HCT116 (cell line): ENCODE measurements at regions not wholly inside any gene's neighbourhood (a gene's known extent, or its start where the extent isn't known, plus 50 kb on each side); places are given as distances from the start of the nearest gene placed in this dataset.

Experiments
- ATAC-seq: fragments of 200-7000 bp; cut with Tn5 transposase; 2 replicates; pipeline ENCODE4 v1.9.1; 2020; ENCODE audit warnings: mild to moderate bottlenecking, moderate library complexity
- BruUV-seq: library from RNA; stranded (reverse); fragments of 400-500 nt; replicated peaks from 2 replicates; lab custom pipeline; 2021; lab: Mats Ljungman, UMichigan
- CTCF ChIA-PET: fragments of 300-600 bp; sonication (Branson Sonifier 250); formaldehyde crosslinking; loops from one replicate; lab custom pipeline; 2021; ENCODE audit warnings: antibody characterized with exemption; lab: Charles Lee
- POLR2A ChIA-PET: fragments of 300-600, 350-600 bp; sonication (Branson Sonifier 250); formaldehyde crosslinking; loops from one replicate; lab custom pipeline; 2021; ENCODE audit warnings: antibody characterized with exemption; lab: Charles Lee
- RAD21 ChIA-PET, 2 experiments: fragments of 300-600 bp; sonication (Branson Sonifier 250); formaldehyde crosslinking; loops; one replicate each; lab custom pipeline; 2023; ENCODE audit warnings: low total read pairs in 2 of 2; ENCODE audit not compliant: uncharacterized antibody in 2 of 2, unreplicated experiment in 2 of 2, low non-redundant PET in 1 of 2; lab: Charles Lee
- DNase-seq: peaks from one replicate; pipeline ENCODE4 v3.0.0-alpha.2; 2010; ENCODE audit warnings: low read depth, low spot score
- H2AFZ ChIP-seq: fragments of 200-600 bp; shearing (Covaris generic), sonication (generic); 2 replicates; pipeline ENCODE4 v1.6.1; 2017; ENCODE audit warnings: low read depth, mixed run types, mixed read lengths, antibody characterized with exemption, low read length; ENCODE audit not compliant: poor library complexity, severe bottlenecking
- H3K27ac ChIP-seq: 2 replicates; pipeline ENCODE4 v1.5.1; 2012; ENCODE audit warnings: low read depth, low read length
- H3K27me3 ChIP-seq: fragments of 200-600 bp; sonication (generic); 2 replicates; pipeline ENCODE4 v1.6.1; 2016; ENCODE audit warnings: mixed run types, low read length, mixed read lengths; ENCODE audit not compliant: insufficient read depth
- H3K36me3 ChIP-seq, 2 experiments: fragments of 200-500 bp in 1 of 2; fragments of 200-600 bp in 1 of 2; sonication (Bioruptor generic) in 1 of 2; sonication (generic) in 1 of 2; 2 replicates each; pipeline versions ENCODE4 v1.5.1 to v1.6.1; 2014 to 2016; ENCODE audit warnings: low read length in 2 of 2, inconsistent platforms in 1 of 2, mixed read lengths in 1 of 2, mixed run types in 1 of 2; ENCODE audit not compliant: insufficient read depth in 2 of 2, control insufficient read depth in 1 of 2
- H3K4me1 ChIP-seq, 2 experiments: fragments of 200-600 bp in 1 of 2; sonication (generic) in 1 of 2; 2 replicates each; pipeline versions ENCODE4 v1.5.1 to v1.6.1; 2012 to 2017; ENCODE audit warnings: low read length in 2 of 2, inconsistent platforms in 1 of 2, mild to moderate bottlenecking in 1 of 2, mixed read lengths in 1 of 2, mixed run types in 1 of 2, moderate library complexity in 1 of 2; ENCODE audit not compliant: insufficient read depth in 2 of 2, control insufficient read depth in 1 of 2
- H3K4me2 ChIP-seq: fragments of 200-600 bp; sonication (generic); 2 replicates; pipeline ENCODE4 v1.6.1; 2017; ENCODE audit warnings: mixed run types, low read length, mixed read lengths
- H3K4me3 ChIP-seq, 2 experiments: fragments of 200-600 bp in 1 of 2; sonication (generic) in 1 of 2; replicated peaks in 1 of 2; 2 replicates each; pipeline ENCODE4 v1.5.1; 2011 to 2016; ENCODE audit warnings: low read length in 2 of 2, control low read depth in 1 of 2, low read depth in 1 of 2, mild to moderate bottlenecking in 1 of 2, mixed read lengths in 1 of 2, mixed run types in 1 of 2
- H3K79me2 ChIP-seq: fragments of 200-600 bp; sonication (generic); 2 replicates; pipeline ENCODE4 v1.6.1; 2017; ENCODE audit warnings: mild to moderate bottlenecking, mixed run types, low read length, moderate library complexity, mixed read lengths; ENCODE audit not compliant: insufficient read depth
- H3K9ac ChIP-seq: fragments of 200-600 bp; sonication (generic); 2 replicates; pipeline ENCODE4 v1.6.1; 2016; ENCODE audit warnings: low read length, mixed read lengths
- H3K9me2 ChIP-seq: fragments of 200-600 bp; sonication (generic), shearing (Covaris generic); 2 replicates; pipeline ENCODE4 v1.6.1; 2017; ENCODE audit warnings: mixed run types, mild to moderate bottlenecking, moderate library complexity; ENCODE audit not compliant: insufficient read depth
- H3K9me3 ChIP-seq, 2 experiments: fragments of 200-500 bp in 1 of 2; fragments of 200-600 bp in 1 of 2; sonication (Bioruptor generic) in 1 of 2; sonication (generic) in 1 of 2; 2 replicates each; pipeline ENCODE4 v1.6.1; 2014 to 2017; ENCODE audit warnings: low read length in 2 of 2, mixed read lengths in 2 of 2, inconsistent platforms in 1 of 2, low read depth in 1 of 2, mild to moderate bottlenecking in 1 of 2, mixed run types in 1 of 2, moderate library complexity in 1 of 2; ENCODE audit not compliant: control insufficient read depth in 1 of 2, insufficient read depth in 1 of 2
- H4K20me1 ChIP-seq: fragments of 200-600 bp; sonication (generic), shearing (Covaris generic); 2 replicates; pipeline ENCODE4 v1.6.1; 2017; ENCODE audit warnings: mixed run types, mild to moderate bottlenecking, moderate library complexity; ENCODE audit not compliant: insufficient read depth
- CBX3 ChIP-seq: IDR thresholded peaks from 2 replicates; pipeline ENCODE4 v1.6.1; 2012; ENCODE audit warnings: low read depth
- CEBPB ChIP-seq: IDR thresholded peaks from 2 replicates; pipeline ENCODE4 v1.6.1; 2012; ENCODE audit warnings: low read depth
- ELF1 ChIP-seq: IDR thresholded peaks from 2 replicates; pipeline ENCODE4 v1.6.1; 2012; ENCODE audit warnings: low read depth, borderline replicate concordance
- EZH2phosphoT487 ChIP-seq: fragments of 200-600 bp; IDR thresholded peaks from 2 replicates; pipeline ENCODE4 v1.6.1; 2018; ENCODE audit warnings: antibody characterized with exemption, borderline replicate concordance
- POLR2A ChIP-seq: IDR thresholded peaks from 2 replicates; pipeline ENCODE4 v1.7.0; 2011; ENCODE audit warnings: borderline replicate concordance; ENCODE audit not compliant: insufficient read depth, insufficient read length; ENCODE audit errors: extremely low read depth
- POLR2AphosphoS5 ChIP-seq: IDR thresholded peaks from 2 replicates; pipeline ENCODE4 v1.6.1; 2011; ENCODE audit warnings: mild to moderate bottlenecking, low read depth, low read length, moderate library complexity
- RAD21 ChIP-seq: IDR thresholded peaks from 2 replicates; pipeline ENCODE4 v1.6.1; 2012; ENCODE audit warnings: low read depth, mild to moderate bottlenecking
- SP1 ChIP-seq: IDR thresholded peaks from 2 replicates; pipeline ENCODE4 v1.6.1; 2012; ENCODE audit warnings: low read depth
- TCF7L2 ChIP-seq: IDR thresholded peaks from 2 replicates; pipeline ENCODE4 v1.7.0; 2011; ENCODE audit warnings: borderline replicate concordance, inconsistent platforms; ENCODE audit not compliant: insufficient read depth, insufficient read length; ENCODE audit errors: extremely low read depth
- YY1 ChIP-seq: IDR thresholded peaks from 2 replicates; pipeline ENCODE4 v1.6.1; 2011; ENCODE audit warnings: low read length, low read depth, moderate library complexity, mild to moderate bottlenecking; ENCODE audit not compliant: insufficient replicate concordance; ENCODE audit errors: extremely low read depth
- ZFX ChIP-seq: fragments of 450-650 bp; IDR thresholded peaks from 2 replicates; pipeline ENCODE4 v1.6.1; 2017
- intact Hi-C: fragments of 100-400 bp; cut with micrococcal nuclease; formaldehyde crosslinking; loops from 2 replicates; pipeline ENCODE4 v1.10.0; 2022
- TF ChIP-seq, protein P1 (sequence below): IDR thresholded peaks from 2 replicates; pipeline ENCODE4 v1.6.1; 2012; ENCODE audit warnings: low read depth
- TF ChIP-seq, protein P2 (sequence below), 3 experiments: fragments of 200-600 bp in 1 of 3; sonication (generic) in 1 of 3; IDR thresholded peaks in 2 of 3; conservative IDR thresholded peaks in 1 of 3; 2 replicates each; pipeline ENCODE4 v1.5.1; 2012 to 2017; ENCODE audit warnings: low read depth in 2 of 3, low read length in 2 of 3, antibody characterized with exemption in 1 of 3, borderline replicate concordance in 1 of 3, control low read depth in 1 of 3, mild to moderate bottlenecking in 1 of 3, mixed read lengths in 1 of 3, mixed run types in 1 of 3, moderate library complexity in 1 of 3; ENCODE audit not compliant: insufficient read depth in 1 of 3

DNA sequence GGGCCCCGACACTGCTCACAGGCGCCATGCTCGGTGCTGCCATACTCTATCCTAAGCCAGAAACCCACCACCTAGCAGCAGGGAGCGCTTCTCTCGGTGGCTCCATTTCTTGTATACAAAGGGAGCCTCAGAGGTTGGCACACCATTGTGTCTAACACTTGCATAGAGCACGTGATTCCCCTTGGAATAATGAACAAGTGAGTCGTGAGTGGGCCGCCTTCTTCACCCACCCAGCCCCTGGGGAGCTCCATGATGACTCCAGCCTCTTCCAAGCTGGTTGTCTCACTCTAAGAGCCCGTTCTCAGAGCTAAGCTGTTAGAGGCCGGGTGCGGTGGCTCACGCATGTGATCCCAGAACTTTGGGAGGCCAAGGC, 82.3 kb upstream of the ZNF469 start:
- ATAC-seq: no peak
- Histone ChIP-seq H3K9me3 (no peaks in the 10 kb centered on the region), H3K4me3 (no peak overlapping the region), H4K20me1 (no peaks in the 10 kb centered on the region)
- CTCF ChIA-PET: interaction anchor here (1.5 kb wide), 1 partner anchor 13 kb away, joined by 4 read pairs; no protein-coding TSS in a partner anchor
- TF ChIP-seq POLR2AphosphoS5 (no peak), CEBPB (no peak), YY1 (no peak), ELF1 (no peak), RAD21 (no peak)
- TF ChIP-seq, all 23 proteins: peak for 0
- Histone ChIP-seq H3K4me2 (no peak overlapping the region), H3K27ac (no peak overlapping the region), H3K36me3 (no peaks in the 10 kb centered on the region), H2AFZ (no peak overlapping the region), H3K27me3 (peaks cover 18% of the 10 kb centered on the region; the same call in 1 of the 2 replicates), H3K9ac (no peak overlapping the region), H3K4me1 (peaks cover 10 to 33% of the 10 kb centered on the region in 2 experiments), H3K79me2 (no peaks in the 10 kb centered on the region), H3K9me2 (no peaks in the 10 kb centered on the region)
- intact Hi-C loops: no loop called here
- POLR2A ChIA-PET: no interaction called here
- no TSS peak for BruUV-seq
- DNase-seq: no peak
- RAD21 ChIA-PET: no interaction called here

DNA sequence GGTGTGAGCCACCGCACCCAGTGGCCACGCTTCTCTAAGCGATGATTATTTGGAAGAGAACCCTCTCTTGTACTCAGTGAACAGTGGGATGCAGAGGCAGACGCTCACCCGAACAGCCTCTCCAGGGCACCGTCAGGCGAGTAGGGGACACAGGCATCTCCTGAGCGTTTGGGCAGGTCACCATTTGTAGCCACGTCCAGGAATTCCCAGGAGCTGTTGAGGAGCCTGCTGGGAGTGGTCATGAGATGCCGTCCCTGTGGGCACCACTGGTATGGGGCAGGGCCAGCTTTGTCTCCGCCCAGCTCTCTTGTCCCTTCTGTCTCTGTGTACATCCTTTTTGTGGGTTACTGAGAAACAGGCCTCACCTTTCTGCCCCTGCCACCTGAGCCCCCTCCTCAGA, 81.3 kb upstream of the ZNF469 start:
- DNase-seq (no peak), ATAC-seq (no peak)
- H3K4me1 ChIP-seq: peaks cover 10 to 33% of the 10 kb centered on the region in 2 experiments
- H4K20me1 ChIP-seq: no peaks in the 10 kb centered on the region
- peaks cover 18% of the 10 kb centered on the region; the same call in 1 of the 2 replicates for H3K27me3 ChIP-seq
- no peaks in the 10 kb centered on the region for H3K9me3 ChIP-seq
- no peak for TF ChIP-seq CBX3
- TF ChIP-seq, protein P1, sequence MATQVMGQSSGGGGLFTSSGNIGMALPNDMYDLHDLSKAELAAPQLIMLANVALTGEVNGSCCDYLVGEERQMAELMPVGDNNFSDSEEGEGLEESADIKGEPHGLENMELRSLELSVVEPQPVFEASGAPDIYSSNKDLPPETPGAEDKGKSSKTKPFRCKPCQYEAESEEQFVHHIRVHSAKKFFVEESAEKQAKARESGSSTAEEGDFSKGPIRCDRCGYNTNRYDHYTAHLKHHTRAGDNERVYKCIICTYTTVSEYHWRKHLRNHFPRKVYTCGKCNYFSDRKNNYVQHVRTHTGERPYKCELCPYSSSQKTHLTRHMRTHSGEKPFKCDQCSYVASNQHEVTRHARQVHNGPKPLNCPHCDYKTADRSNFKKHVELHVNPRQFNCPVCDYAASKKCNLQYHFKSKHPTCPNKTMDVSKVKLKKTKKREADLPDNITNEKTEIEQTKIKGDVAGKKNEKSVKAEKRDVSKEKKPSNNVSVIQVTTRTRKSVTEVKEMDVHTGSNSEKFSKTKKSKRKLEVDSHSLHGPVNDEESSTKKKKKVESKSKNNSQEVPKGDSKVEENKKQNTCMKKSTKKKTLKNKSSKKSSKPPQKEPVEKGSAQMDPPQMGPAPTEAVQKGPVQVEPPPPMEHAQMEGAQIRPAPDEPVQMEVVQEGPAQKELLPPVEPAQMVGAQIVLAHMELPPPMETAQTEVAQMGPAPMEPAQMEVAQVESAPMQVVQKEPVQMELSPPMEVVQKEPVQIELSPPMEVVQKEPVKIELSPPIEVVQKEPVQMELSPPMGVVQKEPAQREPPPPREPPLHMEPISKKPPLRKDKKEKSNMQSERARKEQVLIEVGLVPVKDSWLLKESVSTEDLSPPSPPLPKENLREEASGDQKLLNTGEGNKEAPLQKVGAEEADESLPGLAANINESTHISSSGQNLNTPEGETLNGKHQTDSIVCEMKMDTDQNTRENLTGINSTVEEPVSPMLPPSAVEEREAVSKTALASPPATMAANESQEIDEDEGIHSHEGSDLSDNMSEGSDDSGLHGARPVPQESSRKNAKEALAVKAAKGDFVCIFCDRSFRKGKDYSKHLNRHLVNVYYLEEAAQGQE: no peak
- TF ChIP-seq SP1: no peak
- no peak for TF ChIP-seq ZFX
- no peak for TF ChIP-seq CEBPB
- no peak for TF ChIP-seq POLR2AphosphoS5
- no peak for TF ChIP-seq POLR2A
- TF ChIP-seq EZH2phosphoT487: no peak
- TF ChIP-seq, protein P2, sequence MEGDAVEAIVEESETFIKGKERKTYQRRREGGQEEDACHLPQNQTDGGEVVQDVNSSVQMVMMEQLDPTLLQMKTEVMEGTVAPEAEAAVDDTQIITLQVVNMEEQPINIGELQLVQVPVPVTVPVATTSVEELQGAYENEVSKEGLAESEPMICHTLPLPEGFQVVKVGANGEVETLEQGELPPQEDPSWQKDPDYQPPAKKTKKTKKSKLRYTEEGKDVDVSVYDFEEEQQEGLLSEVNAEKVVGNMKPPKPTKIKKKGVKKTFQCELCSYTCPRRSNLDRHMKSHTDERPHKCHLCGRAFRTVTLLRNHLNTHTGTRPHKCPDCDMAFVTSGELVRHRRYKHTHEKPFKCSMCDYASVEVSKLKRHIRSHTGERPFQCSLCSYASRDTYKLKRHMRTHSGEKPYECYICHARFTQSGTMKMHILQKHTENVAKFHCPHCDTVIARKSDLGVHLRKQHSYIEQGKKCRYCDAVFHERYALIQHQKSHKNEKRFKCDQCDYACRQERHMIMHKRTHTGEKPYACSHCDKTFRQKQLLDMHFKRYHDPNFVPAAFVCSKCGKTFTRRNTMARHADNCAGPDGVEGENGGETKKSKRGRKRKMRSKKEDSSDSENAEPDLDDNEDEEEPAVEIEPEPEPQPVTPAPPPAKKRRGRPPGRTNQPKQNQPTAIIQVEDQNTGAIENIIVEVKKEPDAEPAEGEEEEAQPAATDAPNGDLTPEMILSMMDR (IDR thresholded peaks at IDR 0.05 in 2 of 3, conservative IDR thresholded peaks at IDR 0.05 in 1 of 3; ENCODE audit: borderline replicate concordance in 1 of 3, insufficient read depth in 1 of 3, low read depth in 2 of 3, low read length in 2 of 3): no peak
- no peak for TF ChIP-seq TCF7L2
- TF ChIP-seq ELF1: no peak
- CTCF ChIA-PET: interaction anchor here (1.1 to 1.5 kb wide), 2 partner anchors 12 to 14 kb away, joined by 3 to 4 read pairs; no protein-coding TSS in a partner anchor
- no peak overlapping the region for H3K9ac ChIP-seq
- H3K27ac ChIP-seq: no peak overlapping the region
- no peaks in the 10 kb centered on the region for H3K36me3 ChIP-seq
- H3K4me3 ChIP-seq: no peak overlapping the region
- no TSS peak for BruUV-seq
- no peak overlapping the region for H2AFZ ChIP-seq
- no peaks in the 10 kb centered on the region for H3K79me2 ChIP-seq
- intact Hi-C loops: no loop called here
- H3K4me2 ChIP-seq: no peak overlapping the region
- POLR2A ChIA-PET: no interaction called here
- no peaks in the 10 kb centered on the region for H3K9me2 ChIP-seq
- RAD21 ChIA-PET: no interaction called here
